GM21447 (cell line): ENCODE measurements at regions not wholly inside any gene's neighbourhood (a gene's known extent, or its start where the extent isn't known, plus 50 kb on each side); places are given as distances from the start of the nearest gene placed in this dataset.

Experiments used
- ATAC-seq: cut with Tn5 transposase; IDR thresholded peaks from one replicate; pipeline ENCODE4 v1.9.1; 2021; ENCODE audit not compliant: unreplicated experiment

GRCh38 chr2:177340158-177340557, 52.4 kb upstream of the AGPS start:
- no peak for ATAC-seq

GRCh38 chr2:177342736-177343135, 49.8 kb upstream of the AGPS start:
- no peak for ATAC-seq
